Hepatocyte (in vitro differentiated cells): ENCODE measurements at regions not wholly inside any gene's neighbourhood (a gene's known extent, or its start where the extent isn't known, plus 50 kb on each side); places are given as distances from the start of the nearest gene placed in this dataset.
"Not testable (repeated sequence)": the region's sequence is repeated elsewhere in the genome, so short reads cannot be mapped to it uniquely, and the experiment has no call there.

ENCODE experiments used
- CTCF ChIP-seq: fragments of 200-600 bp; sonication (generic); IDR thresholded peaks from 2 replicates; pipeline ENCODE4 v1.5.1; 2016; ENCODE audit warnings: antibody characterized with exemption, mild to moderate bottlenecking; ENCODE audit not compliant: poor library complexity
- EZH2 ChIP-seq: fragments of 200-600 bp; sonication (generic); IDR thresholded peaks from 2 replicates; pipeline ENCODE4 v1.6.1; 2016; ENCODE audit warnings: antibody characterized with exemption, mild to moderate bottlenecking, borderline replicate concordance

- TF ChIP-seq CTCF, EZH2: not testable (repeated sequence)
Observed at GRCh38 chr10:95130429-95130828, 61.1 kb upstream of the CYP2C8 start.
